Caki2 (cell line): ENCODE measurements at regions not wholly inside any gene's neighbourhood (a gene's known extent, or its start where the extent isn't known, plus 50 kb on each side); places are given as distances from the start of the nearest gene placed in this dataset.
A peak's percentile ranks its signal among the peaks of the same experiment; 100 is the strongest.
"Not testable (repeated sequence)": the region's sequence is repeated elsewhere in the genome, so short reads cannot be mapped to it uniquely, and the experiment has no call there.

Experiments used
- DNase-seq: peaks from one replicate; pipeline ENCODE4 v3.0.0-alpha.2; 2015; ENCODE audit warnings: low read depth
- in situ Hi-C: cut with HindIII; loops from 2 replicates; pipeline ENCODE4 v1.10.0; 2016; ENCODE audit warnings: low sequenced_read_pairs, low pct_unique_long_range_greater_than_20kb, mixed read lengths

GRCh38 chr6:110539277-110540019 lies 63.0 kb upstream of the SLC22A16 start:
- DNase-seq: not testable (repeated sequence)
- in situ Hi-C loops: loop anchor here (10.0 kb wide), 1 partner anchor 335 kb away; the partner anchor contains the start of gene AMD1

- no peak for DNase-seq
- in situ Hi-C loops: loop anchor here (10.0 kb wide), 1 partner anchor 336 kb away; the partner anchor contains the start of gene AMD1
Measured at GRCh38 chr6:110538416-110539160, 62.2 kb upstream of the SLC22A16 start.

DNA sequence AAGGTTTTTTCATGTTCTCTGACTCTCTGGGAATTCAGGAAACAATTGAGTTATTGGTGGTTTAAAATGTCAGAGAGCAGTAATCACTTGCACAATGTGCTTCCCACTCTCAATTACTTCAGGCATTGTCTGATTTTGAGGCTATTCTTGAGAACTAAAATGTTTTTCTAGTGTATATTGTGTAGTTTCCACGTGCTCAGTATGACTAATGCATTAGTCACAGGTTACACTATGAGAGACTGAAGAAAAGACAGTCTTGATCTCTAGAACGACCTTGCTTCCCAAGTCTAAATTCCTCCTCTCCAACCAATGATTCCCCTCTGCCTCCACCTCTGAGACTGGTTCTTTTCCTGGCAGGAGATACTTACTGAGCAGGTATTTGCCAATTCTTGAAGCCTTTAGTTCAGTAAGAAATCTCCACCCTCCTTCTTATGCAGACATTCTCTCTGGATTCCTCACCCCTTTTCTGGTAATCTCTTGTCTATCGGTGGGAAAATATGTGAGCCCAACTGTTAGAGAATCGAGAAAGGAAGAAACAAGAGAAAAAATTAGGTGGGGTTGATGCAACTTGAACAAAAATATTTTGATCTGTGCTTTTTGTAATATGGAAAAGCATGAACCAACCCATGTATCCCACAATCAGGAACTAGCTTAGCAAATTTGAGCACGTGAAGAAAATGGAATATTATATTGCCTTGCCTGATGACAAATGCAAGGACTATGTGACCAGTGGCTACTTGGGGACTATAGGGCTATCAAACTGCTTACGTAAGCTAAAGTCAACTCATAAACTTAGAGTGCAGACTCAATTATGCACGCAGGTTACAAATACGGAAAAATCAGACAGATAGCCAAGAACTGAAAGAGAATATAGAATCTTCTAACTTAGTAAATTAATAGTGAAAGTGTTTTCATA lies 61.1 kb upstream of the SLC22A16 start:
- DNase-seq: peak; percentile 80
- in situ Hi-C loops: loop anchor here (10.0 kb wide), 1 partner anchor 337 kb away; the partner anchor contains the start of gene AMD1

- in situ Hi-C loops: loop anchor here (10.0 kb wide), 1 partner anchor 340 kb away; the partner anchor contains the start of gene AMD1
- DNase-seq: no peak
Measured at GRCh38 chr6:110534731-110535492, 58.5 kb upstream of the SLC22A16 start.

GRCh38 chr6:110532431-110532830 lies 56.0 kb upstream of the SLC22A16 start:
- in situ Hi-C loops: loop anchor here (10.0 kb wide), 1 partner anchor 342 kb away; the partner anchor contains the start of gene AMD1
- DNase-seq: no peak

DNA sequence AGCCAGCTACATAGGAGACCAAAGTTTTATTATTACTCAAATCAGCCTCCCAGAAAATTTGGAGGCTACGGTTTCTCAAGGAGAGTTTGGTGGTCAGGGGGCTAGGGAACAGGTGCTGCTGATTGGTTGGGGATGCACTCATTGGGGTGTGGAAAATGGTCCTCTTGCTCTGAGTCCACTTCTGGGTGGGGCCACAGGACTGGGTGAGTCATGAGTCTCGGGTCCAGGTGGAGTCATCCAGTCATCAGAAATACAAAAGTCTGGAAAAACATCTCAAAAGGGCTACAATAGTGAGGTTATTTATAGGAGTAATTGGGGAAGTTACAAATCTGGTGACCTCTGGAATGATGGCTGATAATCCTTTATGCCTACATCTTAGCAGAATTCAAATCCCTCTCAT lies 54.3 kb upstream of the SLC22A16 start:
- in situ Hi-C loops: loop anchor here (10.0 kb wide), 1 partner anchor 344 kb away; the partner anchor contains the start of gene AMD1
- DNase-seq: no peak

DNA sequence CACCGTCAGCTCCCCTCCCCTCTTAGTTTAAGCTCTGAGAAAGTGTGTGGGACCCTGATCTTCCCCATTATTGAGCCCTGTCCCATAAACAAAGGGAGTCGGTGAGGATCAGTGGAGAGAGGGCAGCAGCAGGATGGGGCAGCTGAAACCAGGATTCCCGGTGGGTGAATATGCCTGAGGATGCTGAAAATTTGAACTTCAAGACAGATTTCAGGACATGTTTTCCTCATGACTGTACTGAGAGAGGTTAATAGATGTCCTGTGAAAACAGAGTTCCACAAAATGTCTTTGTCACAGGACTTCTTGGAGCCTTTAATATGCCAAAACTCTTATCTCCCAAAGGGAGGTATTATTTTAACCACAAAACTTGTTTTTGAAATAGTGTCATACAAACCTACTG lies 53.5 kb upstream of the SLC22A16 start:
- in situ Hi-C loops: loop anchor here (10.0 kb wide), 1 partner anchor 345 kb away; the partner anchor contains the start of gene AMD1
- DNase-seq: no peak

- in situ Hi-C loops: no loop called here
Measured at GRCh38 chr6:110529355-110529754, 52.9 kb upstream of the SLC22A16 start.

GRCh38 chr6:110528930-110529325 lies 52.5 kb upstream of the SLC22A16 start:
- in situ Hi-C loops: no loop called here
- no peak for DNase-seq

More at GRCh38 chr6:110529355-110529754, 52.9 kb upstream of the SLC22A16 start:
- DNase-seq: no peak

GRCh38 chr6:110528101-110528929 lies 51.9 kb upstream of the SLC22A16 start:
- peak; percentile 57 for DNase-seq
- in situ Hi-C loops: no loop called here

- in situ Hi-C loops: no loop called here
- no peak for DNase-seq
Measured at GRCh38 chr6:110527516-110527915, 51.1 kb upstream of the SLC22A16 start.

DNA sequence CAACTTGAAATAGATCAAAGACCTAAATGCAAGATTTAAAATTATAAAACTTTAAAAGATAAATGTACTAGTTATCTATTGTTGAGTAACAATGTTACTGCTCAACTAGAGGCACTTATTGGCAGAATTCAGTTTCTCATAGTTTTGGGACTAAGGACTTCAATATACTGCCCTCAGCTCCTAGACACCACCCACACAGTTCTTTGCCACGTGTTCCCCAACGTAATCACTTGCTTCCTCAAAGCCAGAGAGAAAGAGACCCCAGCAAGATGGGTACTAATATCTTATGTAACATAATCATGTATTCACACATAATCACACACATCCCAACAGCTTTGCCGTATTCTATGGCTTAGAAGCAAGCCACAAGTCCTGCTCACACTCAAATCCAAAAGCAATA lies 50.3 kb upstream of the SLC22A16 start:
- no peak for DNase-seq
- in situ Hi-C loops: no loop called here
